ENCODE measurements at regions not wholly inside any gene's neighbourhood (a gene's known extent, or its start where the extent isn't known, plus 50 kb on each side); places are given as distances from the start of the nearest gene placed in this dataset.

DNA sequence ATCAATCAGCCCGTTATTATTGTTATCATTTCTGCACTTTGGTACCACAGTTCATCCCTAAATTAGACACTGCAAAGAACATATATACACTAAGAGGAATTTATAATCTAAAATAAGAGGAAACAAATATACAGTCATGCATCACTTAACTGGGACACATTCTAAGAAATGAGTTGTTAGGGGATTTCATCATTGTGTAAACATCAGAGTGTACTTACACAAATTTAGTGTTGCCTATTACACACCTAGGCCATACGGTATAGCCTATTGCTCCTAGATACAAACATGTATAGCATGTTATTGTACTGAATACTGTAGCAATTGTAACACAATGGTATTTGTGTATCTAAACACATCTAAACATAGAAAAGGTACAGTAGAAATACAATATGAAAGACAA, 190.5 kb downstream of the BMP4 start:
- H3K4me1 ChIP-seq (ENCODE audit: low read depth) = no peaks in the 10 kb centered on the region
- TF ChIP-seq, protein P1, sequence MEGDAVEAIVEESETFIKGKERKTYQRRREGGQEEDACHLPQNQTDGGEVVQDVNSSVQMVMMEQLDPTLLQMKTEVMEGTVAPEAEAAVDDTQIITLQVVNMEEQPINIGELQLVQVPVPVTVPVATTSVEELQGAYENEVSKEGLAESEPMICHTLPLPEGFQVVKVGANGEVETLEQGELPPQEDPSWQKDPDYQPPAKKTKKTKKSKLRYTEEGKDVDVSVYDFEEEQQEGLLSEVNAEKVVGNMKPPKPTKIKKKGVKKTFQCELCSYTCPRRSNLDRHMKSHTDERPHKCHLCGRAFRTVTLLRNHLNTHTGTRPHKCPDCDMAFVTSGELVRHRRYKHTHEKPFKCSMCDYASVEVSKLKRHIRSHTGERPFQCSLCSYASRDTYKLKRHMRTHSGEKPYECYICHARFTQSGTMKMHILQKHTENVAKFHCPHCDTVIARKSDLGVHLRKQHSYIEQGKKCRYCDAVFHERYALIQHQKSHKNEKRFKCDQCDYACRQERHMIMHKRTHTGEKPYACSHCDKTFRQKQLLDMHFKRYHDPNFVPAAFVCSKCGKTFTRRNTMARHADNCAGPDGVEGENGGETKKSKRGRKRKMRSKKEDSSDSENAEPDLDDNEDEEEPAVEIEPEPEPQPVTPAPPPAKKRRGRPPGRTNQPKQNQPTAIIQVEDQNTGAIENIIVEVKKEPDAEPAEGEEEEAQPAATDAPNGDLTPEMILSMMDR (IDR thresholded peaks at IDR 0.05) = no peak
- ATAC-seq = no peak
- intact Hi-C loops (cut with DNase I, micrococcal nuclease) = no loop called here
- H3K4me3 ChIP-seq = no peak overlapping the region
- no peaks in the 10 kb centered on the region for H3K36me3 ChIP-seq (ENCODE audit: low read depth)
- no peaks in the 10 kb centered on the region for H3K9me3 ChIP-seq
- DNase-seq = no peak

- Histone ChIP-seq H3K4me1 (ENCODE audit: low read depth) (no peaks in the 10 kb centered on the region), H3K36me3 (ENCODE audit: low read depth) (no peaks in the 10 kb centered on the region), H3K9me3 (no peaks in the 10 kb centered on the region), H3K4me3 (no peak overlapping the region)
- intact Hi-C loops (cut with DNase I, micrococcal nuclease) = no loop called here
- ATAC-seq = no peak
- no peak for DNase-seq
- TF ChIP-seq, protein P1 (IDR thresholded peaks at IDR 0.05) = no peak
These were observed 191.8 kb downstream of the BMP4 start for GRCh38 chr14:53764846-53765245.

DNA sequence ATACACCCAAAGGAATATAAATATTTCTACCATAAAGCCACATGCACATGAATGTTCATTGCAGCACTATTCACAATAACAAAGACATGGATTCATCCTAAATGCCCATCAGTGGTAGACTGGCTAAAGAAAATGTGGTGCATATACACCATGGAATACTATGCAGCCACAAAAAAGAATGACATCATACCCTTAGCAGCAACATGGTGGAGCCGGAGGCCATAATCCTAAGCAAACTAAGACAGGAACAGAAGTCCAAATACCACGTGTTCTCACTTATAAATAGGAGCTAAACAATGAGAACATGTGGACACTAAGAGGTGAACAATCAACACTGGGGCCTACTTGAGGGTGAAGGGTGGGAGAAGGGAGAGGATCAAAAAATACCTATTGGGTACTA, 198.5 kb downstream of the BMP4 start:
- no peaks in the 10 kb centered on the region for H3K36me3 ChIP-seq (ENCODE audit: low read depth)
- ATAC-seq (no peak), DNase-seq (no peak)
- TF ChIP-seq, protein P1 (IDR thresholded peaks at IDR 0.05) = no peak
- H3K4me1 ChIP-seq (ENCODE audit: low read depth) = no peaks in the 10 kb centered on the region
- H3K9me3 ChIP-seq = no peaks in the 10 kb centered on the region
- intact Hi-C loops (cut with DNase I, micrococcal nuclease) = no loop called here
- no peak overlapping the region for H3K4me3 ChIP-seq

DNA sequence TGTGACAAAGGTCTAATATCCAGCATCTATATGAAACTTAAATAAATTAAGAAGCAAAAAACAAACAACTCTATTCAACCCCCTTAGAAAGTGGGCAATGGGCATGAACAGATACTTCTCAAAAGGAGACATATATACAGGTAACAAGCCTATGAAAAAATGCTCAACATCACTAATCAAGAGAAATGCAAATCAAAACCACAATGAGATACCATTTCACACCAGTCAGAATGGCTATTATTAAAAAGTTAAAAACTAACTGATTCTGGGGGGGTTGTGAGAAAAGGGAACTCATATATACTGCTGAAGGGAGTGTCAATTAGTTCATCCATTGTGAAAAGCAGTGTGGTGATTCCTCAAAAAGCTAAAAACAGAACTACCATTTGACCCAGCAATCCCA, 198.9 kb downstream of the BMP4 start:
- TF ChIP-seq, protein P1 (IDR thresholded peaks at IDR 0.05) = no peak
- intact Hi-C loops (cut with DNase I, micrococcal nuclease) = no loop called here
- H3K4me3 ChIP-seq = no peak overlapping the region
- H3K9me3 ChIP-seq = no peaks in the 10 kb centered on the region
- no peaks in the 10 kb centered on the region for H3K4me1 ChIP-seq (ENCODE audit: low read depth)
- no peaks in the 10 kb centered on the region for H3K36me3 ChIP-seq (ENCODE audit: low read depth)
- ATAC-seq (no peak), DNase-seq (no peak)

DNA sequence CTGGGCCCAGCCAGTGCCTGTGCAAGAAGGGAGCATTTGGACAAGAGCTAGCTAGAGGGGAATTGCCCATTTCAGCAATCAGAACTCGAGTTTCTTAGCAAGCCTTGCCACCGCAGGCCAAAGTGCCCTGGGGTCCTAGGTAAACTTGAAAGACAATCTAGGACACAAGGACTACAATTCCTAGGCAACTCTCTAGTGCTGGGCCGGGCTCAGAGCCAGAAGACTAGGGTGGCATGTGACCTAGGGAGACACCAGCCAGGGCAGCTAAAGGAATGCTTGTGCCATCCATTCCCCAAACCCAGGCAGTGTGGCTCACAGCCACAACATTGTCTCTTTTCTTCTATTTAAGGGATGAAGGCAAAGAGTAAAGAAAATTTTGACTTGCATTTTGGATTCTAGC, 205.0 kb downstream of the BMP4 start:
- DNase-seq = no peak

GRCh38 chr14:53748691-53749090, 207.9 kb downstream of the BMP4 start:
- no peak overlapping the region for H3K4me3 ChIP-seq
- intact Hi-C loops (cut with DNase I, micrococcal nuclease) = no loop called here
- DNase-seq (no peak), ATAC-seq (no peak)
- TF ChIP-seq, protein P1 (IDR thresholded peaks at IDR 0.05) = no peak
- no peaks in the 10 kb centered on the region for H3K4me1 ChIP-seq (ENCODE audit: low read depth)
- H3K36me3 ChIP-seq (ENCODE audit: low read depth) = no peaks in the 10 kb centered on the region
- H3K9me3 ChIP-seq = no peaks in the 10 kb centered on the region

More for the DNA sequence above, 205.0 kb downstream of the BMP4 start:
- no peaks in the 10 kb centered on the region for H3K36me3 ChIP-seq (ENCODE audit: low read depth)
- no peak for ATAC-seq
- no peaks in the 10 kb centered on the region for H3K9me3 ChIP-seq
- TF ChIP-seq, protein P1 (IDR thresholded peaks at IDR 0.05) = no peak
- no peak overlapping the region for H3K4me3 ChIP-seq
- no peaks in the 10 kb centered on the region for H3K4me1 ChIP-seq (ENCODE audit: low read depth)
- intact Hi-C loops (cut with DNase I, micrococcal nuclease) = no loop called here

Data from mucosa of descending colon (tissue), 3 donors.